ENCODE measurements at regions not wholly inside any gene's neighbourhood (a gene's known extent, or its start where the extent isn't known, plus 50 kb on each side); places are given as distances from the start of the nearest gene placed in this dataset.
A peak's percentile ranks its signal among the peaks of the same experiment; 100 is the strongest.

DNA sequence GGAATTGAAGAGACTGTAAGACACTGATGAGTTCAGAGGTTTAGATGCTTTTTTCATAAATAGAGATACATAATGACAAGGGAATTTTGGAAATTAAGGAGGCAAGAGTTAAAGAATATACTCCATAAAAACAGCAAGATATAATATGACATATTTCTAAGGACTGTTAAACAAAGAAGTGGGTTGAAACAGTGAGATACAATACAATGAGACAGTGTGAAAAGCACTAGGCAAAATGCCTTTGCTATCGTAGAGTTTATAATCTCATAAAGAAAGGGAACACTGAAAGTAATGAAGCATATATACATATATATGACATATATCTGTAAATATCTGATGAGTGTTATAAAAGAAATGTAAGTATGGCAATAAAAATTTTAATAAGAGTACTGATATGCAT is 1496.2 kb downstream of the TECRL start:
- H3K4me3 ChIP-seq, result no peak overlapping the region
- H3K27me3 ChIP-seq, result no peaks in the 10 kb centered on the region
- TF ChIP-seq EP300 (IDR thresholded peaks at IDR 0.05), result no peak
- TF ChIP-seq, protein P1, sequence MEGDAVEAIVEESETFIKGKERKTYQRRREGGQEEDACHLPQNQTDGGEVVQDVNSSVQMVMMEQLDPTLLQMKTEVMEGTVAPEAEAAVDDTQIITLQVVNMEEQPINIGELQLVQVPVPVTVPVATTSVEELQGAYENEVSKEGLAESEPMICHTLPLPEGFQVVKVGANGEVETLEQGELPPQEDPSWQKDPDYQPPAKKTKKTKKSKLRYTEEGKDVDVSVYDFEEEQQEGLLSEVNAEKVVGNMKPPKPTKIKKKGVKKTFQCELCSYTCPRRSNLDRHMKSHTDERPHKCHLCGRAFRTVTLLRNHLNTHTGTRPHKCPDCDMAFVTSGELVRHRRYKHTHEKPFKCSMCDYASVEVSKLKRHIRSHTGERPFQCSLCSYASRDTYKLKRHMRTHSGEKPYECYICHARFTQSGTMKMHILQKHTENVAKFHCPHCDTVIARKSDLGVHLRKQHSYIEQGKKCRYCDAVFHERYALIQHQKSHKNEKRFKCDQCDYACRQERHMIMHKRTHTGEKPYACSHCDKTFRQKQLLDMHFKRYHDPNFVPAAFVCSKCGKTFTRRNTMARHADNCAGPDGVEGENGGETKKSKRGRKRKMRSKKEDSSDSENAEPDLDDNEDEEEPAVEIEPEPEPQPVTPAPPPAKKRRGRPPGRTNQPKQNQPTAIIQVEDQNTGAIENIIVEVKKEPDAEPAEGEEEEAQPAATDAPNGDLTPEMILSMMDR (IDR thresholded peaks at IDR 0.05), result no peak
- no peak for TF ChIP-seq POLR2A (IDR thresholded peaks at IDR 0.05)
- DNase-seq, result no peak
- WGBS, 3 donors, result 88 to 99% (median 92%) methylated on average over 1 of the region's 1 CpG
- no peaks in the 10 kb centered on the region for H3K9me3 ChIP-seq
- no peak overlapping the region for H3K27ac ChIP-seq
- H3K4me1 ChIP-seq (ENCODE audit: insufficient read depth), result no peaks in the 10 kb centered on the region
- intact Hi-C loops (cut with DNase I), result no loop called here
- no peaks in the 10 kb centered on the region for H3K36me3 ChIP-seq

DNA sequence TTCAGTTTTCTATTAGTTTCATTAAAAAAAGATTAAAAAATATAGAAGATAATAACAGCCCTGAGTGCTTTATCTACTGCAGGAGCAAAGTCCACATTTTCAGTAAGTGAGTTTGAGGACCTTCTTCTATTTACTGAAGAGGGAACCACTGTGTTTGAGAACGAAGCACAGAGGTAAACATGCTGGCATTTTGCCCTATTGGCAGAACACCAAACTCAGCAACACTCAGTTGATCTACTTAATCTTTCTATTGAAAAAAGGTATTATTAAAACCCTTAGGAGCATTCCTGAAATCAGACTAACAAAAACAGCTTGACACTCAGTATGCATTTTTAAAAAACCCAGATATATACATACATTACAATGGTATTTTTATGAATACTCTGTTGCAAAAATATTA is 1496.7 kb downstream of the TECRL start:
- H3K27ac ChIP-seq, result no peak overlapping the region

DNA sequence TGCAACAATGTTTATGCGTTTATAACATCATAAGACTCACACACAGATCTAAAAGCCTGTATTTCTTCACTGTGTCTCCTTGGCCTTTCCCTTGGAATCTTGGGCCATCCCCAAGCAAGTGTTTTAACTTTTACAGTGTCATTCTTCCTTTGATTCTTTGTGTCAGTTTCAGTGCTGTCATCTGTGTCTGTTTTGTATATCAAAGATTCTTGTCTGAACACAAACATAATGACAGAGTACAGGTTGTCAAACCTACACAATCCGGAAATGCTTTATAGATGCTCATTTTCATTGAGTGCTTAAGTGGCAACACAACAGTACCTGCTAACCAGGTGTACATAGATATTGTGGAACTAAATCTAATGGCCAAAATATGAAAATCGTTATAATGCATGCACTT is 1500.0 kb downstream of the TECRL start:
- H3K36me3 ChIP-seq, result no peaks in the 10 kb centered on the region
- H3K27me3 ChIP-seq, result no peaks in the 10 kb centered on the region
- WGBS, 3 donors, result 80 to 84% (median 82%) methylated on average over 3 of the region's 3 CpGs

More for the DNA sequence above, 1496.7 kb downstream of the TECRL start:
- Histone ChIP-seq H3K4me3 (no peak overlapping the region), H3K36me3 (no peaks in the 10 kb centered on the region), H3K9me3 (no peaks in the 10 kb centered on the region), H3K4me1 (ENCODE audit: insufficient read depth) (no peaks in the 10 kb centered on the region), H3K27me3 (no peaks in the 10 kb centered on the region)
- TF ChIP-seq, protein P1 (IDR thresholded peaks at IDR 0.05), result no peak
- TF ChIP-seq POLR2A (IDR thresholded peaks at IDR 0.05), result no peak
- TF ChIP-seq EP300 (IDR thresholded peaks at IDR 0.05), result no peak
- peak in 1 of 5 donors; percentile 7 for DNase-seq
- intact Hi-C loops (cut with DNase I), result no loop called here
- WGBS, 3 donors, result 5 to 22% (median 18%) methylated on average over 1 of the region's 1 CpG

DNA sequence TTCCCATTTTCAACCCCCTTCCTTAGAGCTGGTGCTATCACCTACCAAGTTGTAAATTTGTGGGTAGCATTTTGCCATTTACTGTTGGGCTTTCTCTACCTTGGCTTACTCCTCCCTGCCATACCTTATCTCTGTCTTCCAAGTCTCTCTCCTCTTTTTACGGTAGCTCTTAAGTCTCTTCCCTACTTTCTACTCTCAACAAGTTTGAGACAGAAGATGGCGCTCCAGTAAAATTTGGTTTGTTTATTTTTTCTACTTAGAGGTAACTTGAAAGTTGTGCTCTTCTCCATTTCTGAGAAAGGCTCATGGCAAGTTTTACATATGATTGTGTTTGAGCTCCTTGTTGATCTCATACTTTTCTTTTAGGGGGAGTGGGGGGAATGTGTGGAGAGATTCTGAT is 1508.1 kb downstream of the TECRL start:
- no peaks in the 10 kb centered on the region for H3K27me3 ChIP-seq
- intact Hi-C loops (cut with DNase I), result no loop called here
- H3K9me3 ChIP-seq, result no peaks in the 10 kb centered on the region
- no peaks in the 10 kb centered on the region for H3K4me1 ChIP-seq (ENCODE audit: insufficient read depth)
- no peaks in the 10 kb centered on the region for H3K36me3 ChIP-seq
- 89 to 96% (median 93%) methylated on average over 2 of the region's 2 CpGs for WGBS, 3 donors
- no peak overlapping the region for H3K4me3 ChIP-seq
- TF ChIP-seq EP300 (IDR thresholded peaks at IDR 0.05), result no peak
- TF ChIP-seq, protein P1 (IDR thresholded peaks at IDR 0.05), result no peak
- TF ChIP-seq POLR2A (IDR thresholded peaks at IDR 0.05), result no peak
- H3K27ac ChIP-seq, result no peak overlapping the region
- DNase-seq, result no peak

More for the DNA sequence above, 1500.0 kb downstream of the TECRL start:
- TF ChIP-seq, protein P1 (IDR thresholded peaks at IDR 0.05), result no peak
- DNase-seq, result no peak
- no peak overlapping the region for H3K27ac ChIP-seq
- H3K9me3 ChIP-seq, result no peaks in the 10 kb centered on the region
- H3K4me1 ChIP-seq (ENCODE audit: insufficient read depth), result no peaks in the 10 kb centered on the region
- intact Hi-C loops (cut with DNase I), result no loop called here
- H3K4me3 ChIP-seq, result no peak overlapping the region

Measured in ovary (tissue), 7 donors.